Lower leg skin (tissue), 3 donors: ENCODE measurements at regions not wholly inside any gene's neighbourhood (a gene's known extent, or its start where the extent isn't known, plus 50 kb on each side); places are given as distances from the start of the nearest gene placed in this dataset.

Experiments
- POLR2A ChIP-seq, 2 donors: fragments of 450-650 bp; IDR thresholded peaks; one replicate each; pipeline ENCODE4 v1.6.1; 2016 to 2017; ENCODE audit warnings: antibody characterized with exemption in 2 of 2, mild to moderate bottlenecking in 1 of 2, moderate library complexity in 1 of 2
- TF ChIP-seq, protein P1 (sequence below), 3 donors: fragments of 450-650 bp; IDR thresholded peaks; one replicate each; pipeline ENCODE4 v1.5.1; 2016; ENCODE audit warnings: antibody characterized with exemption in 3 of 3, mild to moderate bottlenecking in 3 of 3, moderate library complexity in 2 of 3

DNA sequence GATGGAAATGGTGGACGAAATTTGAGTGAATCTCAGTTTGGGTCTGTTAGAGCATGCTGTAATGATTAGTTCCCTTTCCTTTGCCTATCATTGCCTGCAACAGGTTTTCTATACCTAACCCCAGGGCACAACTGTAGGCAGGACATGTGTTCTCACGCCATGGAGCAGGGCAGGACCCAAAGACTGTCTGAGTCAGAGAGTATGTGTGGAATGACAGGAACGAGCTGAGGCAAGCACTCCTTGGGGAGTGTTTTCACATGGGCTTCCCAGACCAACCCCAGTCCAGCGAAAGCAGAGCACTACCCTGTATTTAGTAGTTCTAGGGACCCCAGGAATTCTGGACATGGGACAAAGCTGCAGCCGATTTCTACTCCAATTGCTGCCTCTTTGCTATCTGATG, 234.2 kb downstream of the HACE1 start:
- no peak for TF ChIP-seq POLR2A (IDR thresholded peaks at IDR 0.05)
- TF ChIP-seq, protein P1, sequence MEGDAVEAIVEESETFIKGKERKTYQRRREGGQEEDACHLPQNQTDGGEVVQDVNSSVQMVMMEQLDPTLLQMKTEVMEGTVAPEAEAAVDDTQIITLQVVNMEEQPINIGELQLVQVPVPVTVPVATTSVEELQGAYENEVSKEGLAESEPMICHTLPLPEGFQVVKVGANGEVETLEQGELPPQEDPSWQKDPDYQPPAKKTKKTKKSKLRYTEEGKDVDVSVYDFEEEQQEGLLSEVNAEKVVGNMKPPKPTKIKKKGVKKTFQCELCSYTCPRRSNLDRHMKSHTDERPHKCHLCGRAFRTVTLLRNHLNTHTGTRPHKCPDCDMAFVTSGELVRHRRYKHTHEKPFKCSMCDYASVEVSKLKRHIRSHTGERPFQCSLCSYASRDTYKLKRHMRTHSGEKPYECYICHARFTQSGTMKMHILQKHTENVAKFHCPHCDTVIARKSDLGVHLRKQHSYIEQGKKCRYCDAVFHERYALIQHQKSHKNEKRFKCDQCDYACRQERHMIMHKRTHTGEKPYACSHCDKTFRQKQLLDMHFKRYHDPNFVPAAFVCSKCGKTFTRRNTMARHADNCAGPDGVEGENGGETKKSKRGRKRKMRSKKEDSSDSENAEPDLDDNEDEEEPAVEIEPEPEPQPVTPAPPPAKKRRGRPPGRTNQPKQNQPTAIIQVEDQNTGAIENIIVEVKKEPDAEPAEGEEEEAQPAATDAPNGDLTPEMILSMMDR (IDR thresholded peaks at IDR 0.05): no peak
